Neuronal stem cell (in vitro differentiated cells): ENCODE measurements at regions not wholly inside any gene's neighbourhood (a gene's known extent, or its start where the extent isn't known, plus 50 kb on each side); places are given as distances from the start of the nearest gene placed in this dataset.
"Not testable (repeated sequence)": the region's sequence is repeated elsewhere in the genome, so short reads cannot be mapped to it uniquely, and the experiment has no call there.

Experiments
- DNase-seq: peaks from one replicate; pipeline ENCODE4 v3.0.0-alpha.2; 2013; ENCODE audit warnings: low spot score
- H2AFZ ChIP-seq: one replicate; pipeline ENCODE4 v1.6.1; 2013; ENCODE audit warnings: mild to moderate bottlenecking, low read length, inconsistent platforms
- H2AK5ac ChIP-seq: 2 replicates; pipeline ENCODE4 v1.6.1; 2013; ENCODE audit warnings: low read depth, mild to moderate bottlenecking, inconsistent platforms, low read length, moderate library complexity, mixed read lengths
- H2BK120ac ChIP-seq: 2 replicates; pipeline ENCODE4 v1.6.1; 2013; ENCODE audit warnings: low read depth, mild to moderate bottlenecking, inconsistent platforms, low read length, moderate library complexity, mixed read lengths
- H2BK12ac ChIP-seq: one replicate; pipeline ENCODE4 v1.6.1; 2013; ENCODE audit warnings: low read length, inconsistent platforms
- H2BK15ac ChIP-seq: 2 replicates; pipeline ENCODE4 v1.6.1; 2013; ENCODE audit warnings: mild to moderate bottlenecking, low read length, inconsistent platforms, mixed read lengths
- H2BK5ac ChIP-seq: one replicate; pipeline ENCODE4 v1.6.1; 2013; ENCODE audit warnings: inconsistent platforms, mild to moderate bottlenecking, low read length, moderate library complexity
- H3K14ac ChIP-seq: one replicate; pipeline ENCODE4 v1.6.1; 2013; ENCODE audit warnings: low read length, inconsistent platforms
- H3K18ac ChIP-seq: 2 replicates; pipeline ENCODE4 v1.6.1; 2013; ENCODE audit warnings: low read length, inconsistent platforms
- H3K23ac ChIP-seq: 2 replicates; pipeline ENCODE4 v1.6.1; 2013; ENCODE audit warnings: low read depth, mild to moderate bottlenecking, mixed read lengths, low read length, inconsistent platforms; ENCODE audit not compliant: poor library complexity
- H3K27ac ChIP-seq: replicated peaks from 3 replicates; pipeline ENCODE4 v1.5.1; 2013; ENCODE audit warnings: low read length, inconsistent platforms
- H3K27me3 ChIP-seq, 3 experiments: 2 replicates each; pipeline ENCODE4 v1.6.1; 2013; ENCODE audit warnings: low read length in 3 of 3, mild to moderate bottlenecking in 2 of 3, inconsistent platforms in 1 of 3, low read depth in 1 of 3, mixed read lengths in 1 of 3, moderate library complexity in 1 of 3; ENCODE audit not compliant: control insufficient read depth in 3 of 3, insufficient read depth in 3 of 3
- H3K36me3 ChIP-seq, 2 donors: replicated peaks in 1 of 2; 2 replicates each; pipeline ENCODE4 v1.6.1; 2013; ENCODE audit warnings: low read length in 2 of 2; ENCODE audit not compliant: control insufficient read depth in 2 of 2, insufficient read depth in 2 of 2
- H3K4ac ChIP-seq: 2 replicates; pipeline ENCODE4 v1.6.1; 2013; ENCODE audit warnings: inconsistent platforms, mild to moderate bottlenecking, low read length, moderate library complexity
- H3K4me1 ChIP-seq, 2 donors: 1 replicate in 1 of 2; 2 replicates in 1 of 2; pipeline ENCODE4 v1.6.1; 2013; ENCODE audit warnings: low read length in 2 of 2, low read depth in 1 of 2; ENCODE audit not compliant: control insufficient read depth in 2 of 2, insufficient read depth in 1 of 2
- H3K4me2 ChIP-seq: one replicate; pipeline ENCODE4 v1.6.1; 2013; ENCODE audit warnings: mild to moderate bottlenecking, low read length, inconsistent platforms; ENCODE audit not compliant: insufficient read depth, poor library complexity, severe bottlenecking
- H3K4me3 ChIP-seq, 2 donors: 2 replicates each; pipeline ENCODE4 v1.5.1; 2013; ENCODE audit warnings: low read length in 2 of 2, mild to moderate bottlenecking in 2 of 2, inconsistent platforms in 1 of 2, moderate library complexity in 1 of 2
- H3K79me1 ChIP-seq: one replicate; pipeline ENCODE4 v1.6.1; 2013; ENCODE audit warnings: low read depth, mild to moderate bottlenecking, inconsistent platforms, low read length, moderate library complexity
- H3K9ac ChIP-seq: one replicate; pipeline ENCODE4 v1.6.1; 2013; ENCODE audit warnings: mild to moderate bottlenecking, low read depth, low read length, inconsistent platforms; ENCODE audit not compliant: poor library complexity
- H3K9me3 ChIP-seq, 2 donors: replicated peaks in 1 of 2; 2 replicates each; pipeline versions ENCODE3 to v1.6.1; 2013; ENCODE audit warnings: low read length in 2 of 2, mild to moderate bottlenecking in 2 of 2, inconsistent platforms in 1 of 2, low read depth in 1 of 2, mixed read lengths in 1 of 2, moderate library complexity in 1 of 2; ENCODE audit not compliant: control insufficient read depth in 2 of 2, insufficient read depth in 1 of 2
- H4K8ac ChIP-seq: one replicate; pipeline ENCODE4 v1.6.1; 2013; ENCODE audit warnings: low read depth, mild to moderate bottlenecking, inconsistent platforms, low read length, moderate library complexity
- H4K91ac ChIP-seq: one replicate; pipeline ENCODE4 v1.6.1; 2013; ENCODE audit warnings: low read length, low read depth, mild to moderate bottlenecking, inconsistent platforms; ENCODE audit not compliant: poor library complexity
- WGBS, 2 donors: extraction: QIAGEN DNeasy Blood & Tissue Kit; methylation state at CpG; one replicate each; pipeline ENCODE4 v1.1.7; 2013; ENCODE audit warnings: missing lambda C conversion rate in 2 of 2, mixed read lengths in 1 of 2; ENCODE audit not compliant: insufficient read length in 2 of 2, insufficient replicate concordance in 1 of 2; ENCODE audit errors: extremely low coverage in 2 of 2; 5-methylcytosine and 5-hydroxymethylcytosine counted together

DNA sequence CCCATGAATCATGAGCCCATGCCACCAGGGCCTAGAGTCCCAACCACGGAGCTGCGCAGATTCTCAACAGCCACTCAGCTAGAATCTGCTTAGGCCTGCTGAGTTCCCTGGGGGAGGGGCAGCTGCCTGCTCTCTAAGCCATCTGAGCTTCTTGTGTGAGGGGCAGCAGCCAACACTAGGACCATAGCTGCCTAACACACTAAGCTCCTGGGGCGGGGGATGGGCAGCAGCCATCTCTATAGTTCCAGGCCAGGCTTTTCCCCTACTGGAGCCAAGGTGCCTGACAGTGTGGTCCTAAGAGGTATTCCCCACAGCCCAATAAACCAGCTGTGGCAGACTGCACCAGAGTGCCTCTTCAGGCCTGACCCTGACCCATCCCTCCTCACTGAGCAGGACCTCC, 255.9 kb upstream of the ACO1 start:
- H2AFZ ChIP-seq: peak overlapping the region; percentile 17
- peak; percentile 12 for DNase-seq
- peak overlapping the region; percentile 91 for H2BK120ac ChIP-seq
- H3K4me3 ChIP-seq: no peak overlapping the region
- H3K14ac ChIP-seq: no peak overlapping the region
- H3K4me1 ChIP-seq: peaks cover 0 to 7% of the 10 kb centered on the region in 2 donors
- H3K27me3 ChIP-seq: no peaks in the 10 kb centered on the region
- no peaks in the 10 kb centered on the region for H3K79me1 ChIP-seq
- H3K9me3 ChIP-seq: no peaks in the 10 kb centered on the region
- no peak overlapping the region for H3K9ac ChIP-seq
- no peak overlapping the region for H2AK5ac ChIP-seq
- H2BK12ac ChIP-seq: peak overlapping the region; percentile 58
- H3K27ac ChIP-seq: no peak overlapping the region
- H3K4ac ChIP-seq: no peak overlapping the region
- no peak overlapping the region for H3K23ac ChIP-seq
- no CpG with 5 or more reads among the region's 3 CpGs for WGBS, 2 donors
- H4K8ac ChIP-seq: no peak overlapping the region
- H3K4me2 ChIP-seq: no peak overlapping the region
- H2BK5ac ChIP-seq: no peak overlapping the region
- peak overlapping the region; percentile 9 for H2BK15ac ChIP-seq
- peak overlapping the region; percentile 92 for H4K91ac ChIP-seq
- no peaks in the 10 kb centered on the region for H3K36me3 ChIP-seq
- peak overlapping the region; percentile 87 for H3K18ac ChIP-seq

DNA sequence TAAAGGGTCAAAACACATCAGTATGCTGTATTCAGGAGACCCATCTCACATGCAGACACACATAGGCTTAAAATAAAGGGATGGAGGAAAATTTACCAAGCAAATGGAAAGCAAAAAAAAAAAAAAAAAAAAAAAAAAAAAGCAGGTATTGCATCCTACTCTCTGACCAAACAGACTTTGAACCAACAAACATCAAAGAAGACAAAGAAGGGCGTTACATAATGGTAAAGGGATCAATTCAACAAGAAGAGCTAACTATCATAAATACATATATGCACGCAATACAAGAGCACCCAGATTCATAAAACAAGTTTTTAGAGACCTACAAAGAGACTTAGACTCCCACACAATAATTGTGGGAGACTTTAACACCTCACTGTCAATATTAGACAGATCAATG, 253.7 kb upstream of the ACO1 start:
- H2BK12ac ChIP-seq, H3K9ac ChIP-seq, H2AFZ ChIP-seq, H4K91ac ChIP-seq, H3K14ac ChIP-seq, H3K4me2 ChIP-seq, H3K9me3 ChIP-seq, H3K4me3 ChIP-seq, H2BK15ac ChIP-seq, H3K27ac ChIP-seq, H3K4me1 ChIP-seq, H3K18ac ChIP-seq, H3K79me1 ChIP-seq, H3K36me3 ChIP-seq, H3K27me3 ChIP-seq, H3K4ac ChIP-seq, H2BK5ac ChIP-seq, H2BK120ac ChIP-seq, H4K8ac ChIP-seq, DNase-seq, H3K23ac ChIP-seq, H2AK5ac ChIP-seq: not testable (repeated sequence)
- WGBS, 2 donors: no CpG with 5 or more reads among the region's 2 CpGs

DNA sequence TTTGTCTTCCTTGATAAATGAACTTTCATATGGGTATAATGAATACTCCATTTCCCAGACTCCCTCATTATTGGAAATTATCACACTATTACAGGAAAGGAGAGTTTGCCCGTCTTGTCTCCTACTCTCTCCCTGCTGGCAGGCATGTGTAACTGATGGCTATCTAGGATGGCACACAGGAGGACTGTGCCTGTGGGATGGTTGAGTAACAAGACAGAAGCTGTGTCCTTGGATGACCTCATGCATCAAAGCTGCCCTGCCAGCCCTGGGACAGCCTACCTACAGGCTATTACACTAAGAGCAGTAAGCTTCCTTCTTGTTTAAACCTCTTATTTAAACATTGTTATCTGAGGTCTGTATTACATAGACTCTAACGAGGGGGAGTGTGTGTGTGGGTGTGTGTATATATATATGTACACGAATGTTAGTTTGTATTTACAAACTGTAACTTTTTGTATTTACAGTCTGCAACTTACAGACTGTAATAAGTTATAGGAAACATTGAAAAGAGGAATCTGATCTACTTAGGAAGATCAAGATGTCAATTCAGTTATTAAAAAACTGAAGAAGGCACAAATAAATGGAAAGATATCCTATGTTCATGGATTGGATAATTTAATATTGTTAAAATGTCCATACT, 247.6 kb upstream of the ACO1 start:
- no peak overlapping the region for H3K4ac ChIP-seq
- H4K91ac ChIP-seq: no peak overlapping the region
- no peak overlapping the region for H4K8ac ChIP-seq
- H3K9ac ChIP-seq: no peak overlapping the region
- no peak overlapping the region for H2AFZ ChIP-seq
- no peak overlapping the region for H3K27ac ChIP-seq
- DNase-seq: no peak
- peaks cover 0 to 2% of the 10 kb centered on the region in 2 donors for H3K4me1 ChIP-seq
- H2AK5ac ChIP-seq: no peak overlapping the region
- H3K9me3 ChIP-seq: no peaks in the 10 kb centered on the region
- no peaks in the 10 kb centered on the region for H3K79me1 ChIP-seq
- H2BK5ac ChIP-seq: no peak overlapping the region
- no peak overlapping the region for H3K14ac ChIP-seq
- no peak overlapping the region for H2BK120ac ChIP-seq
- no peaks in the 10 kb centered on the region for H3K36me3 ChIP-seq
- no peak overlapping the region for H3K18ac ChIP-seq
- no peak overlapping the region for H2BK12ac ChIP-seq
- H3K27me3 ChIP-seq: no peaks in the 10 kb centered on the region
- no peak overlapping the region for H3K23ac ChIP-seq
- no CpG with 5 or more reads among the region's 3 CpGs for WGBS, 2 donors
- no peak overlapping the region for H2BK15ac ChIP-seq
- H3K4me3 ChIP-seq: no peak overlapping the region
- H3K4me2 ChIP-seq: no peak overlapping the region

DNA sequence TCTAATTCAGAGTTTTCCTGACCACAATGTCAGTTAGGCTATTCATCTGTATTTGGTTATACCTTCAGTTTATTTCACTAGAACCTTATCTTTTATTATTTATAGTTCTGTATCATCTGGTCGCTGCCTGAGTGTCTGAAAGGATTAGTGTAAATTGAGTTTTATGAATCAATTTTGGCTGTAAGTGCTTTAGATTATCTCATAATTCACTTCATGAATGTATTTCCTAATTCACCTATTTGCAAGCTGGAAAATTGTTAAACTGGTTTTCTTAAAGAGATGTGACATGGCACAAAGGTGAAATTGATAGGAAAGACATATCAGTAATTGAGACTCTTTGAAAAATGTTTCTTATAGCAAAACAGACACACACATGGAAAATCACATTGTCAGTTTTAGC, 242.4 kb upstream of the ACO1 start:
- Histone ChIP-seq H3K4me2 (no peak overlapping the region), H2AK5ac (no peak overlapping the region), H2BK15ac (no peak overlapping the region), H3K14ac (no peak overlapping the region), H2BK120ac (no peak overlapping the region), H3K27ac (no peak overlapping the region), H3K36me3 (no peaks in the 10 kb centered on the region), H2BK5ac (no peak overlapping the region), H3K4ac (no peak overlapping the region), H3K9ac (no peak overlapping the region), H3K18ac (no peak overlapping the region), H3K79me1 (no peaks in the 10 kb centered on the region), H3K23ac (no peak overlapping the region), H3K9me3 (no peaks in the 10 kb centered on the region), H4K91ac (no peak overlapping the region), H3K4me3 (no peak overlapping the region), H3K4me1 (no peaks in the 10 kb centered on the region), H2BK12ac (no peak overlapping the region), H3K27me3 (no peaks in the 10 kb centered on the region), H4K8ac (no peak overlapping the region), H2AFZ (no peak overlapping the region)
- no CpG with 5 or more reads among the region's 1 CpG for WGBS, 2 donors
- DNase-seq: no peak
